ENCODE measurements at regions not wholly inside any gene's neighbourhood (a gene's known extent, or its start where the extent isn't known, plus 50 kb on each side); places are given as distances from the start of the nearest gene placed in this dataset.
"Not testable (repeated sequence)": the region's sequence is repeated elsewhere in the genome, so short reads cannot be mapped to it uniquely, and the experiment has no call there.

DNA sequence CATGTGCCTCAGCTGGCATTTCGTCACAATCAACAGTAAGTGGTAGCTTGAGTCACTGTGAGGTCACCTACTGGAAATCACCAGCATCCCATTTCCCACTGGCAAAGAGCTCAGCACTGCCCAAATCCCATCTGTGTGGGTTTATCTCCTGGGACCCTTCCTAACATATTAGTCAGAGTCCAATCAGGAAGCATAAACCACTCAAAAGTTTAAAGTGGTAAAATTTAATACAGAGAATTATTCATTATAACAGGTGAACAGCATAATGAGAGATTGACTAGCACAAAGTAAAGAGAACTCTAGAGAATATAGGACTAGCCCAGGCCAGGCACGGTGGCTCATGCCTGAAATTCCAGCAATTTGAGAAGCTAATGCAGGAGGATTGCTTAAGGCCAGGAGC is 107.1 kb upstream of the TP53BP2 start:
- not testable (repeated sequence) for ATAC-seq

- not testable (repeated sequence) for ATAC-seq
These were observed 105.8 kb upstream of the TP53BP2 start for GRCh38 chr1:223951551-223951950.

DNA sequence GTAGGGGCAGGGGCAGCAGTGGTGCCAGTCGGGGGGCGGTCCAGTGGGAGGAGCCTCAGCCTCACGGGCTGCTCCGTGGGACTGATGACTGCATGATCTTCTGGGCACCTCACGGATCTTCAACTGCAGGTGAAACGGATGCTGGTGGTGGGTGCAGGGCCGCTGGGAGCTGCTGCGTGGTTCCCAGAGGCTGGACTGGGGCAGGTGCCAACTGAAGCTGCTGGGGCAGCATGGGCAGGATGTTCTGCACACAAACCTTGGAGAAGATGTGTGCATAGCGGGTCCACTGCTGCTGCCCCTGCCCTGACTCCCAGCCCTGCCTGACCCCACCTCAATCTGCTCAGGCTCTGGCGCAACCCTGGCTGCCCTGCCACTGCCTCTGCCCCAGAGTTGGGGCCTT is 104.2 kb upstream of the TP53BP2 start:
- ATAC-seq = not testable (repeated sequence)

DNA sequence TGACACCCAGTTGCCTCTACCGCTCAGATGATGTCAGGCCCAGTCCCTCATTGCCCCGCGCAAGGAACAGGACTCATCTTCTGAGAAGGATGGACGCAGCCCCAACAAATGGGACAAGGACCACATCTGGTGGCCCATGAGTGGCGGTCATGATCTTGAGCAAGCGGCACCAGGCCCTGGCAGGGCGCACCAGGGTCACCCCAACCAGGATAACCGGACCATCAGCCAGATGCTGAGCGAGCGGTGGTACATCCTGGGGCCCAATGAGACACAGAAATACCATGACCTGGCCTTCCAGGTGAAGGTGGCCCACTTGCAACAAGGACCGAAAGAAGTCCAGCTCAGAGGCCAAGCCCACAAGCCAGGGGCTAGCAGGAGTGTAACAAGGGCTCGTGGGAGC is 102.3 kb upstream of the TP53BP2 start:
- ATAC-seq = not testable (repeated sequence)

DNA sequence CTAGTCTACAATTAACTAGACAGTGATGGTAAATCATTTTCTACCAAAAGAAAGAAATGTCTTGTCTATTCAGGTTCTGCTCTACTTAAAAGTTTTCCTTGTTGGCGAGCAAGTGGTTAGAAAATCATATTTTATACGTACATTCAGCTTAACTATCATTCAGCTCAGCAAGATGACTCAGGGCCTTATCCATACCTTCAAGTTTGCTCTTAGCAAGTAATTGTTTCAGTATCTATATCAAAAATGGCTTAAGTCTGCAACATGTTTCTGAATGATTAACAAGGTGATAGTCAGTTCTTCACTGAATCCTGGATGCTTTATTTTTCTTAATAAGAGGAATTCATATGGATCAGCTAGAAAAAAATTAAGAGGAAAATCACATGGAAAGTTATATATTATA is 90.8 kb upstream of the TP53BP2 start:
- not testable (repeated sequence) for ATAC-seq

- ATAC-seq = not testable (repeated sequence)
These were observed 85.7 kb upstream of the TP53BP2 start for GRCh38 chr1:223931476-223931875.

DNA sequence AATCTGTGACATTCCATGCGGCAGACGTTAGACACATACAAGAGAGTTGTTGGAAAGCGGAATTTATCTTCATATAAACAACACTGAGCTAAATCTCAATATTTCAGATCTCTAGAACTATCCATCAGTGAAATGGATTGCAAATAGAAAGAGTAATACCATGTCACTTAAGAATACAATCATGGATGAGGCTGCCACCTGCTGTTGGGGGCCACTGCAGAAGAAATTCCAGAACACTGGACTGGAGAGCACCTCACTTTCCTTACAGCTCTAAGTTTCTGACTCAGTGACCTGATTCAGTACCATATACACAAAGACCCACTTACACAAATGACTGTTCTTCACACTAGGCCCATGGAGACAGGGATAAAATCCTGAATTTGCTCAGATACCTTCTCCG is 75.1 kb upstream of the TP53BP2 start:
- ATAC-seq = not testable (repeated sequence)

GRCh38 chr1:223915476-223915875 is 69.7 kb upstream of the TP53BP2 start:
- ATAC-seq = not testable (repeated sequence)

DNA sequence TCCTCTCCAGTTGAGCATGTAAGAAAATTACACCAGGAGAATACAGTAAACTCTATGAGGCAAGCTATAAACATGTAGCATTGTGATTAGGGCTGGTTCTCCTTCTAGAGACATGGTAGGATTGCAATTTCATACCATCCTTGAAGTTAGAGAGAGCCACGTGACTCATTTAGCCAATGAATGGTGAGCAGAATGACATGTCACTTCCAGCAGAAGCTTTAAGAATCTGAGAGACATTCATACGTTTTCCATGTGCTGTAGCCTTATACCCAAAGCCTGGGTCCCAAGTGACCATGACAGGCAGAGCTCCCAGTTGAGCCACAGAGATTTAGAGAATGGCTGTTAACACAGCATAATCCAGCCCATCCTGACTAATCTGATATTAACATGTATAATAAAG is 68.0 kb upstream of the TP53BP2 start:
- ATAC-seq = not testable (repeated sequence)

DNA sequence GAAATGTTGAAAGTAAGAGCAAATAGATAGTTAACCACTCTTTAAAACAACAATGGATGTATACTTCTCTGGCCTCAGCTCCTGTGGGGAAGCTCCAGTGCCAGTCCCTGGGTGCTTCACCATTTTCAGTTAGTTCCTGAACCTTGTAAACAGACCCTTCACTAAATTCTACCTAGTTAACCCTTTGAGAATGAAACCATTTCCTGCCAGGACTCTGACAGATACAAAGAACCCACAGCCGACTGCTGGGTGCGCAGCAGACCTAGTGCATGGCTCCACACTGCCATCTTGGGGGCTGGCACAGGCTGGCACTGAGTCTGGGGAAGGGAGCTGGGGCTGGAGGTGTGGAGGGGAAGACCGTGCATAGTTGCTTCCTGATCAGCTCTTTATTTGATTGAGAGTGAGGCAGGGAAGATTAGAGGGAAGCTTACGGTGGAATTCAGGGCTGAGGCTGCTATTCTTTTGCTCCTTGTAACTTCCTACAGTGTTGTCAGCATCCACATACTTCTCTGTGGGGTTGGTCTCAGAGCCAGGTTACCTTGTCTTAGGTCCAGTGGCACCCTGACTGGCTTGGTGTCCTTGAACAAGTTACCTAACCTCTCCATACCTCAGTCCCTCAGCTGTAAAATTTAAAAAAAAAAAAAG is 62.3 kb upstream of the TP53BP2 start:
- ATAC-seq = not testable (repeated sequence)

GRCh38 chr1:223903221-223903620 is 57.5 kb upstream of the TP53BP2 start:
- ATAC-seq = not testable (repeated sequence)

GRCh38 chr1:223899775-223900174 is 54.0 kb upstream of the TP53BP2 start:
- ATAC-seq = not testable (repeated sequence)

DNA sequence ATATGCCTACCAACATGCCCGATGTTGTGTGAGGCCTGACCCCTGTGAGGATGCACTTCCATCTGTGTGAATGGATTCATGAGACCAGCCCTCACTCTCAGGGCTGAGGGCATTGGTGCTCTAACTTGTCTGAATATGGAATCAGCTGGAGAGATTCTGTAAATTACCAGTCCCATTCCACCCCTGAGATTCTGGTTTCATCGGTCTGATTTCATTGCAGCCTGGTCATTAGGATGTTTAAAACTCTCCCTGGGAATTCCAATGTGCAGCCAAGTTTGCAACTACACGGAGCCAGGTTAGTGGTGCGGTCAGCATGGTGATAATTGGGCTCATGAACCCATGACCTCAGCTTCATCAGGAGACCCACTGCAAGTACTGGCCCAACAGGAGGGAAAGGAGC is 51.4 kb upstream of the TP53BP2 start:
- not testable (repeated sequence) for ATAC-seq

- ATAC-seq = not testable (repeated sequence)
These were observed 50.2 kb upstream of the TP53BP2 start for GRCh38 chr1:223895950-223896349.
